ENCODE measurements at regions not wholly inside any gene's neighbourhood (a gene's known extent, or its start where the extent isn't known, plus 50 kb on each side); places are given as distances from the start of the nearest gene placed in this dataset.

DNA sequence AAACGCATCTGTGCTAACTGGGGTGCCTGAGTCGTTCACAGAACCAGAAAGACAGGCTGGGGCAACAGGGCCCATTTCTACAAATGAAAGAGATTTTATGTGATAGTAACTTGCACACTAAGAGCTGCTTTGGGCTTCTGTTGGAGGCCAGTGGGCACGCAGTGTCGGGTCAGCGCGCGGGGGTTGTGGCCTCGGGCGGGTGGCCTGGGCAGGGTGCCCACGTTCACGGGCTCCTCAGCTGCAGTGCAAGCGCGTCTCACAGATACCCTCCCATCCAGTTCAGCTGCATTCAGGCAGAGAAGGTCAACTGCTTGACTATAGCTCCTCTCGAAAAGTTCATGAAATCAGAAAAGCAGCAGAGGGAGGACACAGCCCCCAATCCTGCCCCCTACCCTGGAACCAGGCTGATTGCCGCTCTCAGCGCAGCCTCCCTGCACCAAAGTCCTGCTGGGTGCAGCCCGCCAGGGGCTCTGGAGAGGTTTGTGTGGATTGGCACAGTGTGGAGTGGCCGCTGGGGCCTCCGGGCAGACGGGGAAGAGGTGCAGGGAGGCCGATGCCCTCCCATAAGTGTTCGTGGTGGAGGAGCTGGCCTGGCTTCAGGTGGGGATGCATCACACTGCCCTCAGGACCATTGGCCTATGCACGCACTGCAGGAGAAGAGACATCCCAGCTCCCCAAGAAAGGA lies 582.8 kb downstream of the TCERG1L start:
- DNase-seq, result no peak

DNA sequence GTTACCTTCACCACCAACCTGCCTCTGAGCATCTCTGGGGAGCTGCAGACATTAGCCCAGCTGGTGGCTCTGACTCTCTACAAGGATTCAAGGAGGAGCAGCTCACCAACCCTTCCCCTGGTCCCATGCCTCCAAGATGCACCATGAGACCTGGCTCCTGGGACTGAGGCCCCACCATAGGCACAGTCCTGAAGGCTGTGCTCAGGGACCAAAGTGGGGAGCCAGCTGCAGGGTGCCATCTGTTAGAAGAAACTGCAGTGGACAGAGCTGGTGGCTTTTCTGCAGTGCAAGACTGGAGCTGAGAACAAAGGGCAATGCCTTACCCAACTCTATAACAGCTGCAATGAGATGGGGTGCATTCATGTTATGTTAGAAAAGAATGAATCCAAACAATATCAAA lies 581.6 kb downstream of the TCERG1L start:
- DNase-seq, result no peak

DNA sequence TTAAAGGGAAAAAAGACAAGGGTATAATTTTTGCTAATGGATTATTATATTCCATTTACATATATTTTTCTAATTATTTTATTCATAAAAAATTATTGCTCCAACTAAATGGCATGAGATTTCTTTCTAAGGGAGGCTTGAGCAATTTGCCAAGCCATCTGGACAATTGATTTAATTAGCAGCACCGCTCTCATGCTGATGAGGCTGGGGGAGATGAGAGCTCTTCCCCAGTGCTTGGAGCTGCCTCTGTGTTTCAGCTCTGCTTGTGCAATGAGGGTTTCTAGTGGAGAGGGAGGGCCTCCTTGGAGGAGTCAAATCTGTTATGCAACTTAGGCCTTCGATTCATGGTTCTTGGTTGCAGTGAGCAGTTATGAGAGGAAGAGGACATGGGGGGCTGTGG lies 574.3 kb downstream of the TCERG1L start:
- no peak for DNase-seq

DNA sequence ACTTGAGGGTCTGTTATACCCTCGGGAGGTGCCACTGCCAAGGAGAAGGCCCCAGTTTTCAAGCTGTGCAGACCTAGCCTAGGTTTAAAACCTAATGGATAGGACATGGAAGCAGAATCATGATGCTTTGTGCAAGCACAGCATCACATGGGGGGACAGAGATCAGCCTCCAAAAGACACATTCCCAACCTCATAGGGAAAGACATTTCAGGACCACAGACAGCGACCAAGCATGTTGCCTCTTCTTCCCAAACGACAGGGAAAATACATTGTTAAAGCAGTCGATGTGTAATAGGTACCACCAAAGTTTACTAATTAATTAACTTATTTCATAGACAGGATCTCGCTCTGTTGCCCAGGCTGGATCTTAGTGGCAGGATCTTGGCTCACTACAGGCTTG lies 573.9 kb downstream of the TCERG1L start:
- DNase-seq, result no peak

- DNase-seq, result no peak
Observed at GRCh38 chr10:130739016-130739756, 572.3 kb downstream of the TCERG1L start.

DNA sequence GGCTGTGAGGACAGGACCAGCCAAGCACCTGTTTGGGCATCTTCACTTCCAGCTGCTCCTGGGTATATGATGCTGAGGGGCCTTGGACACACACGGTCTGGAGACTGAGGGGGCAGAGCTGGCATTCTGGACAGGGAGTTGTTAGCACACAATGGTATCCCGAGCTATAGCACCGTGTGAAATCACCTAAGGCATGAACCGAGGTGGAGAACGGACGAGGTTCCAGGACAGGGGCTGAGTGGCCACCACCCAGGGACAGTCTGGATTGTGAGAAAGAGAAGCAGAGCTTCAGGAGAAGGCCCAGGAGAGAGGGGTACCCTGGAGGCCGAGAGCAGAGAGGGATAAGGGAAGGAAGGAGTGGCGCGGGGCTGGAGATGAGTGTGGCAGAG lies 571.8 kb downstream of the TCERG1L start:
- DNase-seq, result no peak

GRCh38 chr10:130740166-130740565 lies 571.4 kb downstream of the TCERG1L start:
- no peak for DNase-seq

DNA sequence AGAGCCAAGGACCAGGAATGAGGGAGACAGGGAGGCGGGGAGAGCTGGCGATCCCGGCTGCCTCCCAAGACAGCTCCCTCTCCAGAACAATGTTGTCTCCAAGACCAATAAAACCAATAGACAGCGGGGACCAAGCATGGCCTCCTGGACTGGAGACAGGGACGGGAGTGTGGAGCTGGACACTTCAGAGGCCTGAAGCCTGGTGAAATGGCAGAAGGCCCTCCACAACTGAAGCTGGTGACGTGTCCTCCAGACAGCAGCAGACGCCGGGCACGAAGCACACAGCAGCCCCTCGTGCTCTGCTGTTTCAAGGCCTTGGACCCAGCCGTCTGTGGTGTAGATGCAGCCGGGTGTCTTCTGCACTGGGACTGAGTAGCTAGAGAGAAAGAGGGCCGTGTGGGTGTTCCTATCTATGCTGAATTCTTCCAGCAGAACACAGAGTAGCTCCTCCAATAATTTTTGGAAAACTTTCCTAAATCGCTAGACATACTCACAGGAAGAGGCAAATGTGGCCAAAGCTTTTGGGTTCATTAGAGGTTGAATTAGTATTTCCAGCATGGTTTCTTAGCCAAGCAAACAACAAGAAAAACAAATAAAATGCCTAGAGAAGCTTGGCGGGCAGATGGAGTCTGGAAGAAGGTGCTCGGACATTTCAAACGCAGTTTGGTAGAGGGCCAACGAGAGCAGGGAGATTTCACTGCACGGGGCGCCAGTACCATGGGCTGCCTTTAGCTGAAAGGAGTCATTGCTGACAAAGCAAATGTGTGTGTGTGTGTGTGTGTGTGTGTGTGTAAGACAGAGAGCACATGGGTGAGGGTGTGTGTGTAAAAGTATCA lies 570.4 kb downstream of the TCERG1L start:
- no peak for DNase-seq

DNA sequence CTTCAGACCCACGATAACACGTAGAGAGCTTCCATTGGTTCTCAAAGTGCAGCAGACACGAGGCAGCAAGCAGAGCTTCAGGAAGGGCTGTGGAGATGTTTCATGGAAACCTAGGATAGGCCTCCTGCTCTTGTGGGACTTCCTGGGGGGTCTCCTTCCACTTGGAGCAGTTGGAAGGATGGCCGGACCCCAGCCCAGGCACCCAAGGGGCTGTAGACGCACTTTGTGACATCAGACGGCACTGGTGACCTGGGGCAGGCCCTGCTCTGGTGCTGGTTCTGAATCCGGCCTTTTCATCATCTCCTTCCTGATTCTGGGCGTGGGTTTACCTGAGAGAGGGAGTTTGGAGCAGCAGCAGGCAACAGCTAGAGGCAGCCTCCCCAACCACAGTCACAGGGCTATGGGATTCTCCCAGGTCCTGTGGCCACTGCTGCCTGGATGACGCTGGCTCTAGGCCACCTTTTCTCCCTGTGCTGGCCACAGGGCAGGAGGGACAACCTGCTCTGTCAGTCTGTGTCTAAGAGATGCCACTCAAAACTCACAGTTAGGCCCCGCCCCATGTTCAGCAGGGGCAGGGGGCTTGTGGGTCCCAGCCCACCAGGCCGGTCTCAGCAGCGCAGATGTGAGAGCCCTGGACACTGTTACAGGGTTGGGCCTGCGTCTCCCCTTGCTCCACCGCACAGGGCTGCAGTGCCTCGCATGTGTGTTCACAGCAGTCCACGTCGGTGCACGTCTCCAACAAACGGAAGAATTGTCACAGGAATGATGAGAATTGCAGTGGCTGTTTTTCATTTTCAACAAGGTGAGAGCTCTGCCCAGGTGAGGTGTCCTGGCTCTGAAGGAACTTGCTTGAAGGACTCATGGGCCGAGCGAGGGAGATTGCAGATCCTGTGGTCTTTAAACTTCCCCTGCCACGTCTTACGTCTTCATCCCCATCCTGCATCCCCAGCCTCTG lies 569.3 kb downstream of the TCERG1L start:
- no peak for DNase-seq

DNA sequence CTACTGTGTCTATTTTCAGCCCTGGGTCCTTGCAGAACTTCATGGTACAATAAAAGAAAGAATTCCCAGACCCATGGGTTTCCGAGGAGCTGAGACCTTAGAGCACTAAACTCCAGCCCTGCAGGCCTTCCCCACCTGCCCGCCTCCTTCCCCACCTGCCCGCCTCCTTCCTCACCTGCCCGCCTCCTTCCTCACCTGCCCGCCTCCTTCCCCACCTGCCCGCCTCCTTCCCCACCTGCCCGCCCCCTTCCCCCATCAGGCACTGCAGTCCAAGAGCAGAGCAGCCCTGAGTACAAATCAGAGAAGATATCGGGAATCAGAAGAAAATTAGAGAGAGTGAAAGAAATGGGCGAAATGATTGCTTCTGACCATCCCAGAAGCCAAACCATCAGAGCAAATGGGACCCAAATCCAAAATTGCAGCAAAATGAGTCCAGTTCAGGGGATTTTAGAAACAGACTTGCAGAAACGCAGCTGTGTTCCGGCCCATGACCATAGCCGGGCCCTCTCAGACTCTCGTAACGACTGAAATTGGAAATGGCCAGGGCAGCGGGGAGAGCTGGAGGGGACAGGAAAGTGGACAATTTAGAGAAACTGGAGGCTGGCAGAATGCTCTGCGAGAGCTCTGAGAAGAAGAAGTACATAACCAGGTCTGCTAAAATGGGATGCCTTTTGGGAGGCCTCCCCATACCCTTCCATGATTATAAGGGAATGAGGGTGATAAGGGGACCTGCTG lies 568.4 kb downstream of the TCERG1L start:
- no peak for DNase-seq

GRCh38 chr10:130743751-130744271 lies 567.7 kb downstream of the TCERG1L start:
- no peak for DNase-seq

DNA sequence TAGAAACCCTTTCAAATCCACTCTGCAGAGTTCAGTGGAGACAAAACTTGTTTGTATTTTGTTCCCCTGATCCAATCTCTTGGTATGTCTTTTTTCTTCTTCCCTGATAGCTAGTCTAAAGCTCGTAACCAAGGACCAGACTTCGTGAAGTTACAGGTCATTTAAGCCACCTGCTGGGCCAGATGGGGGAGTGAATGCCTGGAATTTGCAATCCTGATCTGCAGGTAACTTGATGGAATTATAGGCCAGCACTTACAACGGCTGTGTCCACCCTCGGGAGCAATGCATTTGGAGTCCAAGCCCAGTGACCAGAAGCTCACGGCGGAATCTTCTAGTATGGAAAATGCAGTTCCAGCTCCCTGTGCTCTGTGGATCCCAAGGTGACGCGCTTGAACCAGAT lies 566.9 kb downstream of the TCERG1L start:
- no peak for DNase-seq

DNA sequence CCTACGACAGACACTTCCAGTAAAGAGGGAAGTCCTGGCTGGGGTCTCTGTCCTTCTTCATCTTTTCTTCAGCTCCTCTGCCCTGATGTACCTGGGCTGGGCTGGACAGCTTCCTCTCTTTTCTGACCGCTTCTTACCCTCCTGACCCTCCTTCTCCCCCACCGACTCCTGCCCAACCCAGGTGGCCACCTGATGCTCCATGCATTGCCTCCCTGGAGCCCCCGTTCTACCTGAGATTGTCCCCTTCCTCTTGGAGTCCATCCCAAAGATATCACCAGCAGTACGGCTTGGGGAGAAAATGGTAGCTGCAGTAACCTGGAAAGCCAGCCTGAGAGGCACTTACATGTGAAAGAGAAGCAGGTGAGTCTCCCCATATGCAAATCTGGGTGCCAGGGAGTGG lies 566.3 kb downstream of the TCERG1L start:
- DNase-seq, result no peak

DNA sequence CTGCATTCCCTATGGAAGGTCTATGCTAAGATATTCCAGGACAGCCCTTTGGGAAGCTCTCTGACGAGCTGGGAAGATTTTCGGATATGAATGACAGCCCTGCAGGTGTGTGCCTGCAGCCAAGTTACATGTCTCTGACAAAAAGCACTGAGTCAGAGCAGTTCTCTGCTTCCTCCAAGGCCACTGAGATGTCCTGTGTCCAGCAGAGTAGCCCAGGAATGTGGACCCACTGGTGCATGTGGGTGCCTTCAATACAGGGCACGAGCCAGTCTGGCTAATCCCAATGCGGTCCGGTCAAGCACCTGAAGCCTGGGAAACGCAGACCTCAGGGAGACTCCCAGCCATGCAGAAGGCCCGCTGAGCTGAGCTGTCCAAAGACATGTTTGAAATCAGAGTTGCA lies 565.7 kb downstream of the TCERG1L start:
- no peak for DNase-seq

GRCh38 chr10:130746311-130746710 lies 565.2 kb downstream of the TCERG1L start:
- DNase-seq, result no peak

GRCh38 chr10:130747356-130747755 lies 564.2 kb downstream of the TCERG1L start:
- DNase-seq, result no peak

- DNase-seq, result no peak
Observed at GRCh38 chr10:130747946-130748345, 563.6 kb downstream of the TCERG1L start.

DNA sequence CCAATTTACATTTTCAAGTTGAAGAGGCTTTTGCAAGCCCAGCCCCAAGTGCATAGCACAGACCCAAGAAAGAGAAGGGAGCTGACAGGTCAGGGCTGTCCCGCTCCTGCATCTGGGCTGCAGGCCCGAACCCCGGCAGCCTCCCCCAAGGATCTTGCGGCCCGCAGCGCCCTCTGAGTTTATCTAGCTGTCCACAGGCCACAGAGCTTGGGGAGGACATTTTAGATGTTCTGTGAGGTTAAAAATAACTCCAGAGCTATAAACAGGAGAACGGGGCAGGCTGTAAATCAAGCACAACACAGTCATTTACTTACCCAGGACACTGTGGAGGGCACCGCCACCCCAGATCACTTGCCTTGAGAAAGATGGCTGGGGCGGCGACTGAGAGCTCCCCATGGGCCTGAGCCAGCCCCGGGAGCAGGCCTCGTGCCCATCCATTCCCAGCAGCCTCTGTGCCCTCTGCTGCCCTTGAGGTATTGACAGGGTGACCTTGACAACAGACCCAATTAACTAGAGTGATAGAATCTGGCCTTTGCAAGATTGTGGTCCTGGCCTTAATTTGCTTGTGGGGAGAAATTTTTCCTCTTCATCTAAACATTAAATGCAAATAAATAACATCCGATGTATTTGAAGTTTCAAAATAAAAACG lies 563.0 kb downstream of the TCERG1L start:
- DNase-seq, result no peak

GRCh38 chr10:130749911-130750310 lies 561.6 kb downstream of the TCERG1L start:
- no peak for DNase-seq

- DNase-seq, result no peak
Observed at GRCh38 chr10:130750441-130750840, 561.1 kb downstream of the TCERG1L start.

All from T-helper 9 cell (primary cell).